Stimulated activated CD4-positive, alpha-beta T cell treated with anti-CD3 and anti-CD28 coated beads, Interleukin-1b, Interleukin-23, amount 100 ng/mL, for 48 hours (primary cell): ENCODE measurements at regions not wholly inside any gene's neighbourhood (a gene's known extent, or its start where the extent isn't known, plus 50 kb on each side); places are given as distances from the start of the nearest gene placed in this dataset.

Source experiments
- DNase-seq: peaks from one replicate; pipeline ENCODE4 v3.0.0-alpha.2; 2020

GRCh38 chr20:52539891-52540290, 348.3 kb upstream of the ZFP64 start:
- DNase-seq = no peak

- no peak for DNase-seq
Observed at GRCh38 chr20:52536841-52537400, 345.3 kb upstream of the ZFP64 start.

GRCh38 chr20:52536040-52536439, 344.5 kb upstream of the ZFP64 start:
- DNase-seq = no peak

- no peak for DNase-seq
Observed at GRCh38 chr20:52534616-52535015, 343.0 kb upstream of the ZFP64 start.

- DNase-seq = no peak
Observed at GRCh38 chr20:52533401-52533800, 341.8 kb upstream of the ZFP64 start.

- no peak for DNase-seq
Observed at GRCh38 chr20:52532674-52533073, 341.1 kb upstream of the ZFP64 start.

GRCh38 chr20:52530571-52530970, 339.0 kb upstream of the ZFP64 start:
- DNase-seq = no peak

GRCh38 chr20:52529826-52530225, 338.2 kb upstream of the ZFP64 start:
- no peak for DNase-seq

- no peak for DNase-seq
Observed at GRCh38 chr20:52524861-52525260, 333.3 kb upstream of the ZFP64 start.

GRCh38 chr20:52518735-52519134, 327.2 kb upstream of the ZFP64 start:
- DNase-seq = no peak

GRCh38 chr20:52515877-52516276, 324.3 kb upstream of the ZFP64 start:
- no peak for DNase-seq

- DNase-seq = no peak
Observed at GRCh38 chr20:52500157-52500556, 308.6 kb upstream of the ZFP64 start.

- no peak for DNase-seq
Observed at GRCh38 chr20:52497731-52498130, 306.2 kb upstream of the ZFP64 start.

- no peak for DNase-seq
Observed at GRCh38 chr20:52496191-52496590, 304.6 kb upstream of the ZFP64 start.

- DNase-seq = peak; percentile 83
Observed at GRCh38 chr20:52494244-52494643, 302.7 kb upstream of the ZFP64 start.

GRCh38 chr20:52493171-52493721, 301.7 kb upstream of the ZFP64 start:
- DNase-seq = peak; percentile 5

GRCh38 chr20:52490711-52491430, 299.3 kb upstream of the ZFP64 start:
- no peak for DNase-seq

- no peak for DNase-seq
Observed at GRCh38 chr20:52484438-52484837, 292.9 kb upstream of the ZFP64 start.

GRCh38 chr20:52483382-52483781, 291.8 kb upstream of the ZFP64 start:
- no peak for DNase-seq

GRCh38 chr20:52482044-52482443, 290.5 kb upstream of the ZFP64 start:
- no peak for DNase-seq

GRCh38 chr20:52481443-52481842, 289.9 kb upstream of the ZFP64 start:
- no peak for DNase-seq

- no peak for DNase-seq
Observed at GRCh38 chr20:52476074-52476750, 284.6 kb upstream of the ZFP64 start.

- no peak for DNase-seq
Observed at GRCh38 chr20:52473186-52473585, 281.6 kb upstream of the ZFP64 start.

- DNase-seq = no peak
Observed at GRCh38 chr20:52470561-52470960, 279.0 kb upstream of the ZFP64 start.
